ENCODE measurements at regions not wholly inside any gene's neighbourhood (a gene's known extent, or its start where the extent isn't known, plus 50 kb on each side); places are given as distances from the start of the nearest gene placed in this dataset.
A peak's percentile ranks its signal among the peaks of the same experiment; 100 is the strongest.

DNA sequence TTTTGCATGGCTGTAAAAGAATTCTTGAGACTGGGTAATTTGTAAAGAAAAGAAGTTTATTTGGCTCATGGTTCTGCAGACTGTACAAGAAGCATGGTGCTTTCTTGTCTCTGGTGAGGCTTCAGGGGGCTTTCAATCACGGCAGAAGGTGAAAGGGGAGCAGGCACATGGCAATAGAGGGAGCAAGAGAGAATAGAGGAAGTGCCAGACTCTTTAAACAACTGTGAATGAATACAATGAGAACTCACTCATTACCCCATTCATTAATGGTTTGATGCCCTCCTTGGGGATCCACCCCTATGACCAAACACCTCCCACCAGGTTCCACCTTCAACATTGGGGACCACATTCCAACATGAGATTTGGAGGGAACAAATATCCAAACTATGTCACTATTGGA, 463.5 kb downstream of the MTX2 start:
- DNase-seq (ENCODE audit: low spot score) = no peak

- DNase-seq (ENCODE audit: low spot score) = no peak
These were observed 464.6 kb downstream of the MTX2 start for GRCh38 chr2:176733698-176734430.

GRCh38 chr2:176734868-176735267, 465.6 kb downstream of the MTX2 start:
- DNase-seq (ENCODE audit: low spot score) = no peak

DNA sequence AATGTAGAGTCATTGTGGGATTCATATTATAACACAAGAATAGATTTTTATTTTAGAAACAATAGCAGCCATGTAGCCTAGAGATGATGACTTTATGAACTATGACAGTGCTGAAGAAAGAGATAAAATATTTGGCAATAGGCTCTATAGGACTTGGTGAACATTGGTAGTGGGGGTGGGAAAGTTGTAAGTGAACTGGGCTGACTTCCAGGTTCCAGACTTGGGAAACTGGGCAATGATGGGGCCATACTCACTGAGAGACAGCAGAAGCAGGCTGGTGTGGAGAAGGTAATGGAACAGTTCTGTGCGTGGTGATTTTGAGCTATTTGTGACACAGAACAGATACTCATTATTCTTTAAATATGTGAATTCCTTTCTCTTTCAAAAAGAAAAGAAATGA, 470.3 kb upstream of the HNRNPA3 start:
- DNase-seq (ENCODE audit: low spot score) = no peak

- no peak for DNase-seq (ENCODE audit: low spot score)
These were observed 468.9 kb upstream of the HNRNPA3 start for GRCh38 chr2:176743671-176744070.

DNA sequence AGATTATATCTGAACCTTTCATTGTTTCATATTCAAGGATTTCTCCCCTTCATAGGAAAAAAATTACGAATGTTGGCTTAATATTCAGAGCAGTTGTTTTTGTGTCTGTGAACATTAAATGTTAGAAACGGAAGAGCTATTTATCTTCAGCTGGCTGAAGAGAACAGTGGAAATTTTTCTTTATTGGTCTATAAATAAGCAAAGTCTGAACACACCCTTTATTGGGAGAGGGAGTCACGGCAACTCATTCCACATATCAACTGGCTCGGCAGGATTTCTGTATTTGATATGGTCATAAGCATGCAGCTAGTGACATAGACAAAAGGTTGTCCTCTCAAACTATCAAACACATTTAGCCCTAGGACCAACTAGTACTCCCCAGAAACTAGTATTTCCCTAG, 468.4 kb upstream of the HNRNPA3 start:
- DNase-seq (ENCODE audit: low spot score) = no peak

DNA sequence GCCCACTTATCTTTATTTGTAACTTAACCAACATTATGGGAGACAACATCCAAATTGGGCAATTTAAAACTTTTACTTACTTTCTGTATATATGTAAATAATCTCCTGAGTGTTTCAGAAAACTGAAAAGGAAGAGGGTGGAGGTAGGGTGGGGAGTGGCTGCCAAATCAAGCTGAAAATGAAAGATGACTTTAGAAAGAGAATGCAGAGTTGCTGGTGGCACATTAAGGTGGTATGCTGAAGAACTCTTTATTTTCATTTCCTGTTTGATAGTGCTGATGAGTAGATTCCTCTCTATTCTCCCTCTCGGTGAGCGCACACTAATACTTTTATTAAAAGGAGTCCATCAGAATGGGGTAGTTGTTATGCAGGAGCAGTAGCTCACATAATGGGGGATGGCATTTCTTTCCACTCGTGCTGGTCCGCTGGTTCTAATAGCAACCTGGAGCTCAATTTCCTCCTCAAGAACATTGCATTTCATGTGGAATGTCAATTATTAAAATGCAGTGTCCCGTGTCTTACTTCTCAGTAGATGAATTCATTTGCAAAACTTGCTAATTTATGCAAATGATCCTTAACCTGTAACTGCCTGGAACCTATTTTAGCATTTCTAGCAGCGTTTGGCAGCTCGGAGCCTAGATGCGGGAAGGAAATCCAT, 466.9 kb upstream of the HNRNPA3 start:
- no peak for DNase-seq (ENCODE audit: low spot score)

- DNase-seq (ENCODE audit: low spot score) = no peak
These were observed 466.2 kb upstream of the HNRNPA3 start for GRCh38 chr2:176746411-176746810.

DNA sequence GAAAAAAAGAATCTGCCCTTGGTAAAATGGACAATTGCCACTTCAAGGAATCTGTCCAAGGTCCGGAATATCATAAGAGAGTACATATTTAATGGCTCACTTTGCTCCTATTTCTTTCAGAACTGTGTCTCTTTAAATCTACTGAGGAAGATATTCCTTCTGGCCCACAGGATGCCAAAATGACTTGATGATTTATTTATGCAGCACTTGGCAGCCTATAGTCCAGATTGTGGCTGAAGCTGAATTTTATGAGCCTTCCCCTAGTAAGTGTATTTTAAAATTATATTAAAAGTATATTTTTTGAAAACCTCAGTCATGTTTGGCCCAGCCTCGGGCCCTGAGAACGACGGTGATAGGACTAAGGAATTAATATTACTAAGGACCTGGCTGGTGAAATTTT, 465.1 kb upstream of the HNRNPA3 start:
- DNase-seq (ENCODE audit: low spot score) = no peak

GRCh38 chr2:176747928-176748327, 464.7 kb upstream of the HNRNPA3 start:
- no peak for DNase-seq (ENCODE audit: low spot score)

DNA sequence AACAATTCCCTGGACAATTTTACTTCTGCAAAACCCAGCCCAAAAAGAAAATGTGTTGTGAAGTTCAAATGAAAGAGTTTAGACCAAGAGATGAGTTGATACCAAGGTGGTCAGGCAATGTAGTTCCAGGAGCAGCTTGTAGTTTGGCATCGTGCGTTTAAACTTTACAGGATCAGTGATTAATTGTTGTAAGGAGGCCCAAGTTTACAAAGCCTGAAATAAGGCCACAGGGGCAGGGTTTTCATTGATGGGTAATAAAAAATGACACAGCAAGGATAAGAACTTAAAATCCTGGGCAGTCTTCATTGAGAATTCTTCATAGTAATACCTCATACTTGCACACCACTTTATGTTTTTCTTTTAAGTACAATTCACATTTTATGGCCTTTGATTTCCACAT, 463.9 kb upstream of the HNRNPA3 start:
- no peak for DNase-seq (ENCODE audit: low spot score)

GRCh38 chr2:176751314-176752227, 461.0 kb upstream of the HNRNPA3 start:
- DNase-seq (ENCODE audit: low spot score) = no peak

DNA sequence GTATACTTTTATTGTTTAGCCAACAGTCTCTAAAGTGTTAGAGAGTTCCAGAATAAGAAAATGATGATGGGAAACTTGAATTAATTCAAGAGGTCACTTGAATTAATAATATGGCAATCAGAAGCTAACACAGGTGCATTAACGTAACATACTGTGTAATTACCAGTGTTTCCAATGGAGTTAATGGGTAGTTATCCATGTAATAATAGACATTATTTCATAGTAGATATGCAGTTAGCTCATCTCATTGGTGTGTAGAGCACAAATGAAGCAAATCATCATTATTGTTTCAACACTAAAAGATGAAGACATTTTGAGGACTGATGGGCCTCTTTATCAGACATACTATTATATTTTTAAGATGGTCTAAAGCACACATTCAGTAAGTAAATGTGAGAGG, 460.3 kb upstream of the HNRNPA3 start:
- DNase-seq (ENCODE audit: low spot score) = no peak

- DNase-seq (ENCODE audit: low spot score) = no peak
These were observed 459.4 kb upstream of the HNRNPA3 start for GRCh38 chr2:176753205-176753604.

- DNase-seq (ENCODE audit: low spot score) = peak; percentile 24
These were observed 458.7 kb upstream of the HNRNPA3 start for GRCh38 chr2:176753752-176754474.

DNA sequence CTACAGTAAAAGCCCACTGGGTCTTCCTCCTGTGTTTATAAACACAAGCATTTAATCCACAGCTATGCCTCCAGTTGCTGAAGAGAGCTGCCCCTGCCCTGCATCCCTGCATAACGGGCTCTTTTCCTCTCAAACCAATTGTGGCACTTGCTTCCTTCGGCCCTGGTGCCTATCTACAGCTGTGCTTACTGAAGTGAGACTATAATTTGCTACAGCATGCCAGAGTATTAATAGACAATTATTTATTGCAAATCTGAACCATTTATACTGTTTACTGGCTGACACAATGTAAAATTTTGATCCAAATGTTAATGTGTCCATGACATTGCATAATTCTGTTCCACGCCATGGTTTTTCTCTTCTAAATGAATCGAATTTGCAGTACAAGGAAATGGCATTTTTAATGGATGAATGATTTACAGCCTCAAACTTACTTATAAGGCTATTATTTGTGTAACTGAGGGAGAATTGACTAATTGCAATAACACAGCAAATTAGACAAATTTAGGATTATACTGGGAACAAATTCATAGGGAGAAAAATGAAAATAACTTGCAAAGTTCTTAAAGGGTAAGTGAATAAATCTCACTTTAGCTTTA, 457.0 kb upstream of the HNRNPA3 start:
- peak; percentile 29 for DNase-seq (ENCODE audit: low spot score)

DNA sequence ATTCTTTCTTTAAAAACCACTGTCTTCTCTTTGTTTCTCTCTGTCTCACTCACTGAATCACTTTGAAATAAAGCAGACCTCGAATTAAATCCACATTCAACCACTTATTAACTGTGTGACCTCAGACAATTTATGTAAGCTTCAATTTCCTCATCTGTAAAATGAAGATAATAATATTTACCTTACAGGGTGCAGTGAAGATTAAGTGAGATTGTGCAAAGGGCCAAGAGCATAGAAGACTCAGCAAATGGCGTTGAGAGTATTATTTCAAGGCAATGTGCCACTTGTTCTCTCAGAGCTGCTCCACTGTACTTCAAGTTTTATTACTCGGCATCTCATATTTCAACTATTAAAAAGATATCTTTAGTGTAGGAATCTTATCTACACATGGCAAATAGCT, 454.2 kb upstream of the HNRNPA3 start:
- DNase-seq (ENCODE audit: low spot score) = no peak

- DNase-seq (ENCODE audit: low spot score) = no peak
These were observed 452.2 kb upstream of the HNRNPA3 start for GRCh38 chr2:176760439-176760838.

DNA sequence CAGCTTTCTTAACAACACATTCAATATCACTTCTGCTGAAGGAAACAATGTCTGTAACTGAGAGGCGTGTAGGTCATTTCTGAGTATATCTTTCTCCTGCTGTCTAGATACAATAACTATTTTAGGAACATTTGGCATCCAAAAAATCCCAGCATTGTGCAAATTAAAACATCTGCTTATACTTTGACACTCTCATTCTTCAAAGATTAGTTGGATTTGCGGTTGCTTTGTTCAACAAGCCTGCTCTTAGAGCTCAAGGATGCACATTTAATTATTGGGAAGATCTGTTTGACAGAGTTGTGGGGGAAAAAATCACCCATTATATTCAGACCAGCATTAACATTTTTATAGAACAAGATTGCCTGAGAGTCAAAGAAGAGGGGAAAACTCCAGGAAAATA, 449.5 kb upstream of the HNRNPA3 start:
- DNase-seq (ENCODE audit: low spot score) = no peak

GRCh38 chr2:176763851-176764404, 448.7 kb upstream of the HNRNPA3 start:
- DNase-seq (ENCODE audit: low spot score) = peak; percentile 2

DNA sequence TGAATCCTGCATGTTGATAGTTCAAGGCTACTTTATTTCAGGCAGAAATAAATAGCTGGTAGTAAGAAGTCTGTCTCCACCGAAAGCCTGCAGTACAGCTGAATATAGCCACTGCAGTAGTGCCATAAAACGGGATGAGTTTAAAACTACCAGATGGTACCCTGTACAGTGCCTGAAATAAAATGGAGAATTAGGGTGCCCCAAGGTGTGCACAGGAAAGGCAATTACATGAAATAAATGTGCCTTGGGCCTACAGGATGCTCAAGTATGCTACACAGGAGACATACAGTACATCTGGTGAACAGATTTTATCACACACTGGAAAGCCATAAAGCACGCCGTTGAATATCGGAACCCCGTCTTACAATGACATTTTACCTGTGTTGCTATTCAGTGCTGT, 447.7 kb upstream of the HNRNPA3 start:
- DNase-seq (ENCODE audit: low spot score) = no peak
